GM12878 (cell line): ENCODE measurements at regions not wholly inside any gene's neighbourhood (a gene's known extent, or its start where the extent isn't known, plus 50 kb on each side); places are given as distances from the start of the nearest gene placed in this dataset.
"Not testable (repeated sequence)": the region's sequence is repeated elsewhere in the genome, so short reads cannot be mapped to it uniquely, and the experiment has no call there.

Source experiments
- ATAC-seq: fragments of 200-7000 bp; cut with Tn5 transposase; 3 replicates; pipeline ENCODE4 v1.9.1; 2020; ENCODE audit warnings: mild to moderate bottlenecking, moderate library complexity
- BruUV-seq: library from RNA; stranded (reverse); fragments of 400-500 nt; replicated peaks from 2 replicates; lab custom pipeline; 2021; lab: Mats Ljungman, UMichigan
- CTCF ChIA-PET: fragments of 300-600 bp; sonication (Branson Sonifier 250); formaldehyde crosslinking; extraction: SDS; loops from one replicate; lab custom pipeline; 2021; ENCODE audit warnings: inconsistent platforms; lab: Yijun Ruan, JAX
- POLR2A ChIA-PET: fragments of 350-600 bp; formaldehyde crosslinking; extraction: SDS; loops from one replicate; lab custom pipeline; 2021; ENCODE audit warnings: inconsistent platforms; lab: Charles Lee
- RAD21 ChIA-PET: fragments of 300-600 bp; sonication (Branson Sonifier 250); formaldehyde crosslinking; loops from one replicate; lab custom pipeline; 2023; ENCODE audit warnings: antibody characterized with exemption; ENCODE audit not compliant: unreplicated experiment; lab: Charles Lee
- SMC1A ChIA-PET: fragments of 300-600 bp; sonication (Branson Sonifier 250); formaldehyde crosslinking; loops from one replicate; lab custom pipeline; 2023; ENCODE audit not compliant: unreplicated experiment, uncharacterized antibody; lab: Charles Lee
- DNase-seq: peaks from one replicate; pipeline ENCODE4 v3.0.0-alpha.2; 2011; ENCODE audit warnings: low read depth, low spot score
- FAIRE-seq: peaks from 3 replicates; lab custom pipeline; 2011; peaks lifted over from hg19 to GRCh38; lab: Jason Lieb, UNC
- H2AFZ ChIP-seq: 2 replicates; pipeline ENCODE4 v1.6.0; 2011; ENCODE audit warnings: low read depth, low read length, control low read depth; ENCODE audit not compliant: control insufficient read depth
- H3K27ac ChIP-seq: 2 replicates; pipeline ENCODE4 v1.5.1; 2011; ENCODE audit warnings: control low read depth; ENCODE audit not compliant: control insufficient read depth, insufficient read depth
- H3K27me3 ChIP-seq, 2 experiments: replicated peaks in 1 of 2; 2 replicates each; pipeline versions ENCODE4 v1.6.0 to v1.6.1; 2011; ENCODE audit warnings: low read length in 1 of 2; ENCODE audit not compliant: control insufficient read depth in 2 of 2, insufficient read depth in 2 of 2
- H3K36me3 ChIP-seq, 2 experiments: 2 replicates each; pipeline ENCODE4 v1.5.1; 2011; ENCODE audit warnings: low read length in 1 of 2; ENCODE audit not compliant: control insufficient read depth in 2 of 2, insufficient read depth in 2 of 2
- H3K4me1 ChIP-seq: 2 replicates; pipeline ENCODE4 v1.6.1; 2011; ENCODE audit warnings: mild to moderate bottlenecking, low read length, moderate library complexity, mixed read lengths; ENCODE audit not compliant: control insufficient read depth, insufficient read depth
- H3K4me2 ChIP-seq: 2 replicates; pipeline ENCODE4 v1.6.0; 2011; ENCODE audit warnings: control low read depth; ENCODE audit not compliant: control insufficient read depth, insufficient read depth
- H3K4me3 ChIP-seq: fragments of 200-600 bp; sonication (generic); 2 replicates; pipeline ENCODE4 v1.5.1; 2016
- H3K79me2 ChIP-seq: 2 replicates; pipeline ENCODE4 v1.6.0; 2011; ENCODE audit warnings: low read length; ENCODE audit not compliant: control insufficient read depth, insufficient read depth
- H3K9ac ChIP-seq: 2 replicates; pipeline ENCODE4 v1.8.0; 2011; ENCODE audit warnings: low read length, control low read depth, mixed read lengths; ENCODE audit not compliant: control insufficient read depth, insufficient read depth
- H3K9me3 ChIP-seq: replicated peaks from 3 replicates; pipeline ENCODE4 v1.5.1; 2011; ENCODE audit warnings: mild to moderate bottlenecking, low read length; ENCODE audit not compliant: control insufficient read depth, insufficient read depth
- H4K20me1 ChIP-seq: 2 replicates; pipeline ENCODE4 v1.6.0; 2011; ENCODE audit not compliant: control insufficient read depth, insufficient read depth
- MYB ChIP-seq: fragments of 150-350 bp; IDR thresholded peaks from 2 replicates; pipeline ENCODE4 v1.6.1; 2014; ENCODE audit warnings: mild to moderate bottlenecking, low read depth, low read length, borderline replicate concordance
- WGBS: methylation state at CpG from one replicate; pipeline ENCODE4 v1.1.6; 2016; ENCODE audit warnings: low lambda C conversion rate; ENCODE audit not compliant: insufficient replicate concordance, insufficient coverage; ENCODE audit errors: missing lambda C conversion rate; 5-methylcytosine and 5-hydroxymethylcytosine counted together
- in situ Hi-C: fragments of 300-500 bp; cut with MboI; formaldehyde crosslinking; loops from 9 replicates; pipeline ENCODE4 v1.14.3; 2018; ENCODE audit warnings: mixed read lengths
- intact Hi-C: fragments of 100-400 bp; cut with micrococcal nuclease; formaldehyde crosslinking; loops from one replicate; pipeline ENCODE4 v1.14.2; 2022; ENCODE audit not compliant: unreplicated experiment
- TF ChIP-seq, protein P1 (sequence below): fragments of 450-650 bp; IDR thresholded peaks from 2 replicates; pipeline ENCODE4 v1.6.1; 2017; ENCODE audit warnings: borderline replicate concordance
- TF ChIP-seq, protein P2 (sequence below): fragments of 450-650 bp; IDR thresholded peaks from 2 replicates; pipeline ENCODE4 v1.6.1; 2017; ENCODE audit warnings: antibody characterized with exemption, mild to moderate bottlenecking, moderate library complexity

DNA sequence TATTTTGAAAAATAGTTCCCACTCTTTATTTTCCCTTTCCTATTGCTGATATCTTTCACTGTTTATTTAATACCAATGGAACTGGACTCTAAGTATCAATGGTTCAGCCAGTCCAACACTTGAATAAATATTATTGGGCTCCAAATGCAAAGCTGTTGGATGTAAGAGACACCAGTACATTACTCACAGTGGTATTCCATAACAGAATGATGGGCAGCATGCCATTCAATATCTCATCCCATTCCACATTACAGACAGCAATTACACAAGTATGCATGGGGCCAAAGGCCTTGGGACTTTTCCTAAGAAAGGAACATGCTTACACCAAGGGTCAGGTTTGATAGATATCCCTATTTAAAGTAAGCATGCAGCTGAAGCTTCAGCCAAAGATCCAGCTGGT is 231.9 kb downstream of the RND3 start (continued):
- TF ChIP-seq, protein P1, sequence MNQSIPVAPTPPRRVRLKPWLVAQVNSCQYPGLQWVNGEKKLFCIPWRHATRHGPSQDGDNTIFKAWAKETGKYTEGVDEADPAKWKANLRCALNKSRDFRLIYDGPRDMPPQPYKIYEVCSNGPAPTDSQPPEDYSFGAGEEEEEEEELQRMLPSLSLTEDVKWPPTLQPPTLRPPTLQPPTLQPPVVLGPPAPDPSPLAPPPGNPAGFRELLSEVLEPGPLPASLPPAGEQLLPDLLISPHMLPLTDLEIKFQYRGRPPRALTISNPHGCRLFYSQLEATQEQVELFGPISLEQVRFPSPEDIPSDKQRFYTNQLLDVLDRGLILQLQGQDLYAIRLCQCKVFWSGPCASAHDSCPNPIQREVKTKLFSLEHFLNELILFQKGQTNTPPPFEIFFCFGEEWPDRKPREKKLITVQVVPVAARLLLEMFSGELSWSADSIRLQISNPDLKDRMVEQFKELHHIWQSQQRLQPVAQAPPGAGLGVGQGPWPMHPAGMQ, result no peak
- no peak for TF ChIP-seq MYB
- TF ChIP-seq, protein P2, sequence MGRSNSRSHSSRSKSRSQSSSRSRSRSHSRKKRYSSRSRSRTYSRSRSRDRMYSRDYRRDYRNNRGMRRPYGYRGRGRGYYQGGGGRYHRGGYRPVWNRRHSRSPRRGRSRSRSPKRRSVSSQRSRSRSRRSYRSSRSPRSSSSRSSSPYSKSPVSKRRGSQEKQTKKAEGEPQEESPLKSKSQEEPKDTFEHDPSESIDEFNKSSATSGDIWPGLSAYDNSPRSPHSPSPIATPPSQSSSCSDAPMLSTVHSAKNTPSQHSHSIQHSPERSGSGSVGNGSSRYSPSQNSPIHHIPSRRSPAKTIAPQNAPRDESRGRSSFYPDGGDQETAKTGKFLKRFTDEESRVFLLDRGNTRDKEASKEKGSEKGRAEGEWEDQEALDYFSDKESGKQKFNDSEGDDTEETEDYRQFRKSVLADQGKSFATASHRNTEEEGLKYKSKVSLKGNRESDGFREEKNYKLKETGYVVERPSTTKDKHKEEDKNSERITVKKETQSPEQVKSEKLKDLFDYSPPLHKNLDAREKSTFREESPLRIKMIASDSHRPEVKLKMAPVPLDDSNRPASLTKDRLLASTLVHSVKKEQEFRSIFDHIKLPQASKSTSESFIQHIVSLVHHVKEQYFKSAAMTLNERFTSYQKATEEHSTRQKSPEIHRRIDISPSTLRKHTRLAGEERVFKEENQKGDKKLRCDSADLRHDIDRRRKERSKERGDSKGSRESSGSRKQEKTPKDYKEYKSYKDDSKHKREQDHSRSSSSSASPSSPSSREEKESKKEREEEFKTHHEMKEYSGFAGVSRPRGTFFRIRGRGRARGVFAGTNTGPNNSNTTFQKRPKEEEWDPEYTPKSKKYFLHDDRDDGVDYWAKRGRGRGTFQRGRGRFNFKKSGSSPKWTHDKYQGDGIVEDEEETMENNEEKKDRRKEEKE, result no peak

DNA sequence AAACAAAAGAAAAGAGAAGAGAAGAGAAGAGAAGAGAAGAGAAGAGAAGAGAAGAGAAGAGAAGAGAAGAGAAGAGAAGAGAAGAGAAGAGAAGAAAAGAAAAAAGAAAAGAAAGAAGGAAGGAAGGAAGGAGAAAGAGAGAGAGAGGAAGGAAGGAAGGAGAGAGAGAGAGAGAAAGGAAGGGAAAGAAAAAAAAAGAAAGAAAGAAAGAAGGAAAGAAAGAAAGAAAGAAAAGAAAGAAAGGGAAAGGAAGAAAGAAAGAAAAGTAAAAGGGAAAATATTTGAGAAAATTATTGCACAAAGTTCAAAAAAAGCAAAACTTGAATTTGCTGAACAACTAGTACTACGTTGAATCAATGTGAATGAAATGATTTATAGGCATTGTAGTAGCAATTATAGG is 237.7 kb downstream of the RND3 start:
- 0% methylated on average over 1 of the region's 1 CpG for WGBS
- intact Hi-C loops, result loop anchor here (5.0 kb wide), 1 partner anchor 803 kb away; no protein-coding TSS in a partner anchor
- DNase-seq, H3K9ac ChIP-seq, H3K4me1 ChIP-seq, H3K9me3 ChIP-seq, H3K79me2 ChIP-seq, H4K20me1 ChIP-seq, SMC1A ChIA-PET, H2AFZ ChIP-seq, H3K36me3 ChIP-seq, H3K27me3 ChIP-seq, RAD21 ChIA-PET, ATAC-seq, in situ Hi-C loops, H3K27ac ChIP-seq, CTCF ChIA-PET, FAIRE-seq, BruUV-seq, H3K4me2 ChIP-seq, H3K4me3 ChIP-seq: not testable (repeated sequence)
- POLR2A ChIA-PET, result interaction anchor here (0.6 kb wide), 1 partner anchor 228 kb away, joined by 4 read pairs; no protein-coding TSS in a partner anchor
